ENCODE measurements at regions not wholly inside any gene's neighbourhood (a gene's known extent, or its start where the extent isn't known, plus 50 kb on each side); places are given as distances from the start of the nearest gene placed in this dataset.

DNA sequence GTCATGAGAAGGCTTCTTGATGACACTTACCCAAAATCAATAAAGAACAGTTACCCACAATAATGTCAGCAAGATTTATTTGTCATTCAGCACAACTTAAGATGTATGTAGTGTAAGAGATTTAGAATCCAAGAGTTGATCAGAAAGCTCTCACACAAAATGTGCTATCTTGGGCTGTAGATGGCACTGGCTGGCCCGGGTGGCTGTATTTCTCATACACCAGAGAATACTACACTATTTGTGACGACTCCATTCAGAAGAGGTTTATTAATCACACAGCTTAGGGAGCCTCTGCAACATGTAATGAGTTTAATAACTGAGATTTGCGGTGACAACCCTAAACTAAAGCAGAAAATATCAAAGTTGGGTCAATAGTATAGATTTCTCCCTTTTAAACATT, 530.4 kb upstream of the KLHL29 start:
- in situ Hi-C loops (cut with HindIII; ENCODE audit: low pct_unique_long_range_greater_than_20kb, low sequenced_read_pairs): no loop called here

DNA sequence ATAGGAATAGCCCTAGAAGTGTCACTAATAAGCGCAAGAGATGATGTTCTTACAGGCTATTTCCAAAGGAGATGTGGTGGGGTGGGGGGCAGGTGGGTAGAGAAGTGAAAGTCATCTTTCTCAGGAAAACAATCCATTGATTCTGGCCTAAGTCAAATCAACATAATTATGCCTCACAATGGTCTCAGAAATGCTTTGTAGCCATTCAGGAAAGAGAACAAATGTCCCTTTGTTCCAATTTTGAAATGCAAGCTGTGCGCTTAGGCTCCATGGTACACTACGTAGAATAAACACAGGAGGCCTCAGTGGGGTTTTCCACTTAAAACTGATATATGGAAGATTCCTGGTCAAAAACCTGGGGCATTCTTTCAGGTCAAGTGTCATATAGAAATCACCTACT, 529.9 kb upstream of the KLHL29 start:
- no peak for TF ChIP-seq JUND (IDR thresholded peaks at IDR 0.05; ENCODE audit: low read depth)
- in situ Hi-C loops (cut with HindIII; ENCODE audit: low pct_unique_long_range_greater_than_20kb, low sequenced_read_pairs): no loop called here
- DNase-seq (ENCODE audit: low read depth in 1 of 2, low spot score in 1 of 2): no peak

More for the DNA sequence above, 530.4 kb upstream of the KLHL29 start:
- no peak for DNase-seq (ENCODE audit: low read depth in 1 of 2, low spot score in 1 of 2)
- TF ChIP-seq JUND (IDR thresholded peaks at IDR 0.05; ENCODE audit: low read depth): no peak

DNA sequence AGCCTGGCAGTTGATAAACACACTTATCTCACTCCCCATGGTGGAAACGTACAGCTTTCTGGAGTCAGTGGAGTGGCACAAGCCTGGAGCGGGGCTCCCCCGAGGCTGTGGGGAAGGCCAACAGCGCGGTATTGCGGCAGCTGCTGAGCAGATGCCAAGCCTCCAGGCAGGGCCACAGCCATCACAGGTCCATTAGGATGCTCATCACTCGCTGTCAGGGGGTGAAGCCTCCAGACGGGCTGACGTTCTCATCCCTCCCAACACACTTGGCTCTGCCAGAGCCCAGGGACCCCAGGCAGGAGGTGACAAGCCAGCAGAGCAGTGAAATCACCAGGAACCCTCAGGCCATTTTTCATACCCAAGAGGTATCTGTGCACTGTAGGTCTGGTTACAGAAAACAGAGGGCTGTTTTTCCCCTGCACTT, 529.2 kb upstream of the KLHL29 start:
- DNase-seq (ENCODE audit: low read depth in 1 of 2, low spot score in 1 of 2): no peak
- TF ChIP-seq JUND (IDR thresholded peaks at IDR 0.05; ENCODE audit: low read depth): no peak
- in situ Hi-C loops (cut with HindIII; ENCODE audit: low pct_unique_long_range_greater_than_20kb, low sequenced_read_pairs): no loop called here

DNA sequence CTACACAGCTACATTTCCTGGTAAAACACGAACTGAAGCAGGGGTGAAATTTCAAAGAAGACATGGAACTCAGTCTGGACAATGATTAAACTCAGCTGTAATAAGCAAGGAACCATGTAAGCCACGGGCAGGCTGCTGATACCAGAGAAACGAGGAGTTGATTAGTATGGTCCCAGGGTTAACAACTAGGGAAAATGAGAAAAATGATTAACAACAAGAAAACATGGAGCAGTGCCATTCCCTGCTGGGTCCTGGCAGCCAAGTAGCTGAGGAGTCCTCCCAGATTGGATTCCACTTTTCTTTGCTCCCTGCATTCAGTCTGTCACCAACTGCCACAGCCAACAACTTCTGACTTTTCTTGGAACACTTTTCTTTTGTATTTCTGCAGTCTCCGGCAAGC, 517.0 kb upstream of the KLHL29 start:
- in situ Hi-C loops (cut with HindIII; ENCODE audit: low pct_unique_long_range_greater_than_20kb, low sequenced_read_pairs): no loop called here
- no peak for TF ChIP-seq JUND (IDR thresholded peaks at IDR 0.05; ENCODE audit: low read depth)
- DNase-seq (ENCODE audit: low read depth in 1 of 2, low spot score in 1 of 2): no peak

DNA sequence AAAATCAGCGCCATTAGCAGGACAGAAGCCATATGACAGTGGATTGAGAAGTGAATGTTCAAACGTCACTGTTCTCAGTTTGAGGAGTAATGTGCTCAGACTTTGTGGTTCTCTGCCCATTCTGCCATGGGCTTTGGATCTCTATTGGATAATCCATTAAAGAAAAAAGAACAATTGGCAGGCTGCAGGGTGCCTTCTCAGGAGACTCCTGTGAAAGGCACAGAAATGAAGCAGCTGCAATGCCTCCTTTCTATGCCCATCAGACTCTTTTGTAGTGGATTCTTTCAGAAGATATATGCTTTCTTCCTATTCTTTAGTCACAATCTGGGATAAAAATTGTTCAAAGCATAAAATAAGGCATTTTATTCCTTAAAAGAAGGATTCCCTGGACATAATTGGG, 506.9 kb upstream of the KLHL29 start:
- DNase-seq (ENCODE audit: low read depth in 1 of 2, low spot score in 1 of 2): no peak
- in situ Hi-C loops (cut with HindIII; ENCODE audit: low pct_unique_long_range_greater_than_20kb, low sequenced_read_pairs): no loop called here
- no peak for TF ChIP-seq JUND (IDR thresholded peaks at IDR 0.05; ENCODE audit: low read depth)

DNA sequence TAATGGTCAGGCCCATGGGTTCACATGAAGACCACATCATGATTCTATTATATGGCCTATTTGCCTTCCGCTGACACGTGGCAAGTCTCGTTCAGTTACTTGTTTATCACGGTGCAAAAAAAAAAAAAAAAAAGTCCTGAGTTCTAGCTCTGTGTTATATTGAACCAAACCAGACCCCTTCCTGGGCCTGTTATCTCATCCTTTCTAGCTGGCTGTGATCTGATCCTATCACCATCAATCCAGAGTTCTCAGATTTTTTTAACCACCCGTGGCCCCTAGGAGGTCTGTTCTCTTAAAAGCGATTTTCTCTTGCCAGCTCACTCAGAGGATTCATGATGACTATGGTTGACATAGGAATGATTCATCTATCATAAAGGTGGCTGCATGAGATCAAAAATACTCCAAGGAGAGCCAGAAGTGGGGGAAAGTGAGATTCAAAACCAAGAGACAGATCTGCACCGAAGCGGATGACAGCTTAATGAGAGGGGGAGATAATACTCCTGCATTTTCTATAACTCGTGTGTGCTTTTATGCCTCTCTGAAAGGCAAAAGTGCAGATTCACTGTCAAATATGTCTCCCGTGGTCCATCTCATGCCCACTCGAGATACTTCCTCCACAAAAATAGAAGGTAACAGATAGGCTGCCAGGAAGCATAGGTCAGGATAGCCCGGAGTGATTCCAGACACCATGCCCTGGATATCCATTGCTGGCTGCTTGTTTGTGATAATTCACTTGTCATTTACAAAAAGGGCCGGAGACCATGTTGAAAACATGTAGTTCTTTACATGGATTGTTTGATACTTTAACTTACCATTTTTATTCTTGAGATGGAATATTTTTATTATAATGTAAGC, 505.7 kb upstream of the KLHL29 start:
- no peak for DNase-seq (ENCODE audit: low read depth in 1 of 2, low spot score in 1 of 2)
- TF ChIP-seq JUND (IDR thresholded peaks at IDR 0.05; ENCODE audit: low read depth): no peak
- in situ Hi-C loops (cut with HindIII; ENCODE audit: low pct_unique_long_range_greater_than_20kb, low sequenced_read_pairs): no loop called here

DNA sequence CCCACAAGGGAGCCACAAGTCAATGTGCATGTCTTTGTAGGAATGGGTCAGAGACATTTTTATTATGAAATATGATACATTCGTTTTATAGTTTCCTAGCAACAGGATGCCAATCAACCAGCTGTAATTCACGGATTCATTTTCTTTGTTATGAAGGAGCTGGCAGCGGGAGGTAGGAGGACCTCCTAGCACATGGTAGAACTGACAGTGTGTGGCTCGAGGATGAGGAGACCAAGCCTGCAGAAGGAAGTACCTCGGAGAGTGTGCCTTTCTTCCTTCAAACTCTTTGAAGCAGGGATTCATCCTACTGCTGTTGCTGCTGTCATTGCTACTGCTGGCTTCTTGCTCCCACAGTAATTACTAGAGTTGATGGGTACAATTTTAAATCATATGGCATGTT, 504.8 kb upstream of the KLHL29 start:
- TF ChIP-seq JUND (IDR thresholded peaks at IDR 0.05; ENCODE audit: low read depth): no peak
- no peak for DNase-seq (ENCODE audit: low read depth in 1 of 2, low spot score in 1 of 2)
- in situ Hi-C loops (cut with HindIII; ENCODE audit: low pct_unique_long_range_greater_than_20kb, low sequenced_read_pairs): no loop called here

DNA sequence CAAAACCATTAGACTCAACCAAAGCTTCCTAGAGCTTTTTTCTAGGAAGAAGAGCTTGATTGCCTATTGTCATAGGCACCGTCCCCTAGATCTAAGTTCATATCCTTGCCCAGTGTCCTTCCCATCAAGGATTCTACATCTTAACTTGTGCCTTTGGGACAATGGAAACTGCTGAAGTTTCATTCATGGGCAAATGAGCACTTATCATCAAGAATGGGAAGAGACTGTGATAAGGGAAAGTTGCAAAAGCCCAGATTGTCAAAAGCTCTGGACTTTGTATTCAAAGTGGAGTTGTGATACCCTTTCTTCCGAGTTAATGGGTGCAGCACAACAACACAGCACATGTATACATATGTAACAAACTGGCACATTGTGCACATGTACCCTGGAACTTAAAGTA, 503.0 kb upstream of the KLHL29 start:
- TF ChIP-seq JUND (IDR thresholded peaks at IDR 0.05; ENCODE audit: low read depth): no peak
- in situ Hi-C loops (cut with HindIII; ENCODE audit: low pct_unique_long_range_greater_than_20kb, low sequenced_read_pairs): no loop called here
- no peak for DNase-seq (ENCODE audit: low read depth in 1 of 2, low spot score in 1 of 2)

DNA sequence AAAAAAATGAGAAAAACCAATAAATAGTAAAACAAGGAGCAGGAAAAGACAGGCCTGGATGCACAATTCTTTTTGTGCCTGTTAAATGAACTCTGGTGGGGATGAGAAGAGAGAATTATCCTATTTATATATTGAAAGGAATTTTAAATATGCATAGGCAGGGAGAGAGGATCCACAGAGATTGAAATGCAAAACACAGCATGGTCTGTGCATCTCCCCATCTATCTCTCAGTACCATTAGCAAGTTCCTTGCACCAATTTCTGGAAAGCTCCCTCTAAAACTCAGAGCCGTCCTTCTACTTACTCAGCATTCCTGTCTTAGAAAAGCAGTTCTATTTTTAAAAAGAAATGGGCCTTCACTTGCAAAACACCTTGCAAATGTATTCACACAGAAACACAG, 502.3 kb upstream of the KLHL29 start:
- in situ Hi-C loops (cut with HindIII; ENCODE audit: low pct_unique_long_range_greater_than_20kb, low sequenced_read_pairs): no loop called here
- no peak for TF ChIP-seq JUND (IDR thresholded peaks at IDR 0.05; ENCODE audit: low read depth)
- DNase-seq (ENCODE audit: low read depth in 1 of 2, low spot score in 1 of 2): no peak

DNA sequence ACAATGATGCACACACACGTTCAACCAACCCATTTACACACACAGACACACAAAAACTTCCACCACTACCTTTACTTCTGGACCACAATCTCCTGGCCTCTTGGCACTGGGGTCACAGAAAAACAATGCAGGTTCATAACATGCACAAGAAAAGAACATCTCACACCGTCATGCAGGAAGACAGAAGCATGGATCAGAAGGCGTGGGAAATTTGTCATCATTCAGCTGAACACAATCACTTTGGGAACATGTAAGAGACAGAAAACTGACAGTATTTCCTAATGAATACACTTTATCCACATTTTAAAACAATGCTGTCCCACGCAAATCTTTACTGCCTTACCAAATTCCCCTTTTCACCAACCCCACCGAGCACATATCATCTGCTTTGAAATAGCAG, 501.9 kb upstream of the KLHL29 start:
- in situ Hi-C loops (cut with HindIII; ENCODE audit: low pct_unique_long_range_greater_than_20kb, low sequenced_read_pairs): no loop called here
- no peak for TF ChIP-seq JUND (IDR thresholded peaks at IDR 0.05; ENCODE audit: low read depth)
- DNase-seq (ENCODE audit: low read depth in 1 of 2, low spot score in 1 of 2): no peak

DNA sequence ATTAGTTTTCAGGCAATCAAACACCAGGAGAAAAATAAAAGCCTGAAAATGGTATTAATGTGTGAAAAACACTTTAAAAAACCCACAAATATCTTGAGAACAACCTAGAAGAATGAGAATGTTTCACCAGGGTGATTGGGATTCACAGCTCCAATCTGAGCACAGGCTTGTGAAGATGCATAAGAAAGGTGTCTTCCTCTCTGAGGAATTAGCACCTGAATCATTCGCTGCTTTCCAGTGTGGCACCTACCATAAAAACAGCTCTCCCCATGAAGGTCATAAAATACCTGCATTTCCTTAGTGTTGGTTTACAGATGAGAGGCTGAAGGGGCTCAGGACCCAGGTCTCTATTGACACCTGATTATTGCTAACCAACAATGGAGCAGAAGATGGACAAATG, 499.7 kb upstream of the KLHL29 start:
- no peak for DNase-seq (ENCODE audit: low read depth in 1 of 2, low spot score in 1 of 2)
- TF ChIP-seq JUND (IDR thresholded peaks at IDR 0.05; ENCODE audit: low read depth): no peak
- in situ Hi-C loops (cut with HindIII; ENCODE audit: low pct_unique_long_range_greater_than_20kb, low sequenced_read_pairs): no loop called here

DNA sequence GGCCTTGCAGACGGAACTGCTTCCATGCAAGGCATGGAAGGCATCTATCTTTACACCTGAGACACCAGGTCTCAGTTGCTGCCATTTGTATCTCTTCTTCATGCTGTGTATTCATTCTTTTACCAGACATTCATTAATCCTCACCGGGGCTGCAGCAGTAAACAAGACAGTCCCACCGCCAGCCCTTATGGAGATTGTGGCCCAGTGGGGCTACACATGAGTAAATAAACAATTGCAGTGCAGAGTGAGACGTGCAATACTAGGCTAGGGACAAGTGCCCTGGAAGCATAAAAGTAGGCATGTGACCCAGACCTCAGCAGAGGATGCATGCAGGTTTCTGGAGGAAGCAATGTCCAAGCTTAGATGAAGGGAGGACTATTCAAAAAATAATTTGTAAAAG, 497.6 kb upstream of the KLHL29 start:
- DNase-seq (ENCODE audit: low read depth in 1 of 2, low spot score in 1 of 2): no peak
- in situ Hi-C loops (cut with HindIII; ENCODE audit: low pct_unique_long_range_greater_than_20kb, low sequenced_read_pairs): no loop called here
- no peak for TF ChIP-seq JUND (IDR thresholded peaks at IDR 0.05; ENCODE audit: low read depth)

DNA sequence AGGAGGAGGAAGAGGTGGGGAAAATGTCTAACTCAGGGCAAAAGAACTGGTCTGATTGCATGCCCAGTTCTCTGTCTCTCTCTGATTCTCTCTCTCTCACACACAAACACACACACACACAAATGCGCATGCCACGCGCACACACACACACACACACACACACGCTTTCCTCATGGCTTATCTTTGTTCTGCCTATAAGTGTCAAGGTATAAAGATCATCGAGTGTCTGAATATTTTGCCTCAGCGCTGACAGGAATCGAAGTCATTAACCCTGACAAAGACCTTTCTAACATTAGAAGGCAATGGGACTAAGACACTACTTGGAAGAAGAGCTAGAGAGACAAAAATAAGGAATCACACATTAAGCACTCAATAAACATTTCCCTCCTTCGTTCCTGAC, 497.1 kb upstream of the KLHL29 start:
- in situ Hi-C loops (cut with HindIII; ENCODE audit: low pct_unique_long_range_greater_than_20kb, low sequenced_read_pairs): no loop called here
- no peak for TF ChIP-seq JUND (IDR thresholded peaks at IDR 0.05; ENCODE audit: low read depth)
- DNase-seq (ENCODE audit: low read depth in 1 of 2, low spot score in 1 of 2): no peak

DNA sequence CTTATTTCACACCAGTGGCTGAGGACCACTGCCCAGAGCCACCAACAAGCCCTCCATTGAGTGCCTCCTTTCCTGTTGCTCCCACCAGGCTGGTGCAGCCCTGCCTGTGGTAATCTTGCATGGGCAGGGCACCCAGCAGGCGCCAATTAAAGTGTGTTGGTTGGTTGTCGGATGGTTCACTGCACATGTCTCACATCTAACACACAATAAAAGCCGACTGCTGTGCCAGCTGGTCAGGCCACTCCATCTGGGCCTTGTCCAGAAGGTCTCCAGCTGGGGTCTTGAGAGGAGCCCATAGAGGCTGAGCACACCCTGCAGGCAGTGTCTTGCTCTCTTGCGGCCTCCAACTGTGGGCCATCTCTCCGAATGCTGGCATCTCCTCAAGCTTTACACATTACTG, 494.8 kb upstream of the KLHL29 start:
- in situ Hi-C loops (cut with HindIII; ENCODE audit: low pct_unique_long_range_greater_than_20kb, low sequenced_read_pairs): no loop called here
- TF ChIP-seq JUND (IDR thresholded peaks at IDR 0.05; ENCODE audit: low read depth): no peak
- no peak for DNase-seq (ENCODE audit: low read depth in 1 of 2, low spot score in 1 of 2)
